ENCODE measurements at regions not wholly inside any gene's neighbourhood (a gene's known extent, or its start where the extent isn't known, plus 50 kb on each side); places are given as distances from the start of the nearest gene placed in this dataset.
"Not testable (repeated sequence)": the region's sequence is repeated elsewhere in the genome, so short reads cannot be mapped to it uniquely, and the experiment has no call there.

DNA sequence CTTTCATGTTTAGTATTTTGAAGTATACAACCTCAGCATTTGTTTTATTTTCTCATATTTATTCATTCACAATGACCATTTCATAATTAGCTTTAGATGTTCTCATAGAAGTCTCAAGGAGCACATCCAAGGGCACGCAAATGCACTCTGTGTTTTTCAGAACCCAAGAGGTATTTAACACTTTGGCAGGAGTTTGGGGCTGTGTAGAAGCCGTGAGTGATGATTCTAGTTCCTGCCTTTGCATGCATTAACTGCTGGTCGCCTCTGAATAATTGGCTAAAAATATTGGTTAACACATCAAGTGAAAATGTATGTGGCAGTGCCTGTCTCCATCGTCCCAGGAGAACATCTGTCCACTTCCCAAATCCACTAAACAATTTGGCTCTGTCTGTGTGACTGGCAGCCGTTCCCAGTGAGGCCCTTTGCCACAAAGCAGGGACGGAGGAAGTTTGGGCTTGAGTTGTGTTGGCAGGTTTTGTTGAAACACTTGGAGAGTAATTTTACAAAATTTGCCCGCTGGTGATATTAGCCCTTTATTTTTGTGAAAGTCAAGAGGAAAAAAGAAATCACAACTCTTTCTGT is 730.7 kb upstream of the SLIT2 start:
- no peak for DNase-seq (ENCODE audit: low read depth in 3 of 3)

DNA sequence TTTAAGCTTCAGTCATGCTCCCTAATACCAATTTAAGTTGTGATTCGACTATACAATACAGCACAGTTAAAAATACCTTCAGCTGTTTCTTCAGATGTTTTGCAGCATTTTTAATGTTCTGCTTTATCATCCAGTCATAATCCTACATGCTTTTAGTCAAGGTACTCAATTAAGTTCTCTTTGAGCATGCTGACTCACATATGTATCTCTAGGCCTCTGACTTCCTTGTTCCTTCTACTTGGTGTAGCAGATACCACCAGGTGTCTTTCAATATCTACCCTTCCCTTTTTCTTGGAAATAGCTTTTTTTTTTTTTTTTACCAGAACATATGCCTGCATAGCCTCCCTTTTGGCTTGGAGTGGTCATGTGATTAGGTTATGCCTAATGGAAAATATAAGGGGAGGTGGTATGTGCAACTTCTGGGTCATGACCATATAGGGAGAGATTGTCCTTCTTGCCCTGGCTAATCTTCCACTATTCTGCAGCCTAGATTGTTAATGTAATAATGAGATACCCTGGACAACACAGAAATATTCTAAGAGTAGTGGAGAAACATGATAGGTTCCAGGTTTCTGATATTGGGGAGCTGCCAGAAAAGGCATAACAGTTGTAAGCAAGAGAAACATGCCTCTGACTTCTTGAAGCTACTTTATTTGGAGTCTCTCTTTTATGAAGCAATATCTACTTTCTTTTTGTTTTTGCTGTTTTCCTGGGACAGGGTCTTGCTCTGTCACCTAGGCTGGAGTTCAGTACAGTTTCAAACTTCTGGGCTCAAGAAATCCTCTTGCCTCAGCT is 737.2 kb upstream of the SLIT2 start:
- DNase-seq (ENCODE audit: low read depth in 3 of 3), result no peak

- DNase-seq (ENCODE audit: low read depth in 3 of 3), result no peak
These were observed 739.6 kb upstream of the SLIT2 start for GRCh38 chr4:19512086-19512485.

- DNase-seq (ENCODE audit: low read depth in 3 of 3), result no peak
These were observed 740.7 kb upstream of the SLIT2 start for GRCh38 chr4:19510993-19511392.

GRCh38 chr4:19508442-19508841 is 743.3 kb upstream of the SLIT2 start:
- DNase-seq (ENCODE audit: low read depth in 3 of 3), result no peak

GRCh38 chr4:19497705-19498104 is 754.0 kb upstream of the SLIT2 start:
- no peak for DNase-seq (ENCODE audit: low read depth in 3 of 3)

DNA sequence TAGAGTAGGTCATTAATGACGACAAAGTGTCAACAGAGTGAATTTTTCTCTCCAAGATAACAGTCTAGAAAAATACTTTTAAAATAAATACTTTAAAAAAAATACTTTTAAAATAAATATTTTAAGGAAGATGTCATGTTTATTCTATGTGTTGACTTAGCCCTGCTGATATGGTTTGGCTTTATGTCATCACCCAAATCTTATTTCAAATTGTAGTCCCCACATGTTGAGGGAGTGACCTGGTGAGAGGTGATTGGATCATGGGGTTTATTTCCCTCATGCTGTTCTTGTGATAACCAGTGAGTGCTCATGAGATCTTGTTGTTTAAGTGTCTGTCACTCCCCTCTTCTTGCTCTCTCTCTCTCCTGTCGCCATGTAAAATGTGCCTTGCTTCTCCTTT is 754.9 kb upstream of the SLIT2 start:
- no peak for DNase-seq (ENCODE audit: low read depth in 3 of 3)

DNA sequence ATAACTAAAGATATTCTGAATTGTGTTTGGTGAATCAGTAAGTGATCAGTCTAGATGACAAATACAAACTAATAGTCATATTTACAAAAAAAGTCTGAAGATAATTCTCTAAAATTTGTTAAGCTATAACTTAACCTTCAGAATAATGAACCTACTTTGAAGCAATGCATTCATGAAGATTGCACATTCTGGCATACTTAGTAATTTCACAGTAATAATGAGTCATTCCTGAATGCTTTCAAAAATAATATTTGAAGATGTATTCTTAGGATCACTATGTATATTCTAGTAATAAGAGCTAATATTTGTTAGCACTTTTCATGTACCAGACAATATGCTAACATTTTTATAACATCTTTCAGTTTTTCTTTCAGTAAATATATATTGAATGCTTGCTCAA is 756.7 kb upstream of the SLIT2 start:
- no peak for DNase-seq (ENCODE audit: low read depth in 3 of 3)

- no peak for DNase-seq (ENCODE audit: low read depth in 3 of 3)
These were observed 759.1 kb upstream of the SLIT2 start for GRCh38 chr4:19492606-19493005.

DNA sequence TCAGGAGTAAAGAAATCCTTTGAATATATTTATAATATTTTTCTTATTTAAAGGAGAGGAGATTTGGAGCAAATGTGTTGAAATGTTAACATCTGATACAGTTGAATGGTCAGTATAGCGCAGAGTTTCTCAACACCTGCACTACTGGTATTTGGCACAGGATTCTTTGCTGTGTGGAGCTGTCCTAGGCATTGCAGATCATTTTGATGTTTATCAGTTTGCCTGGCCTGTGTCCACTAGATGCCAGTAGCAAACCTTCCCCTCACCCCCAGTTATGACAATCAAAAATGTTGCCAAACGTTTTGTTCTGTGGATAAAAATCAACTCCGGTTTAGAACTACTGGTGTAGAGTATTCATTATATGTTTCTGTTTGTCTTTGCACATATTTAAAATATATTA is 765.3 kb upstream of the SLIT2 start:
- DNase-seq (ENCODE audit: low read depth in 3 of 3), result no peak

GRCh38 chr4:19478791-19479190 is 772.9 kb upstream of the SLIT2 start:
- no peak for DNase-seq (ENCODE audit: low read depth in 3 of 3)

- no peak for DNase-seq (ENCODE audit: low read depth in 3 of 3)
These were observed 778.1 kb upstream of the SLIT2 start for GRCh38 chr4:19473569-19473968.

- no peak for DNase-seq (ENCODE audit: low read depth in 3 of 3)
These were observed 779.0 kb upstream of the SLIT2 start for GRCh38 chr4:19472666-19473065.

DNA sequence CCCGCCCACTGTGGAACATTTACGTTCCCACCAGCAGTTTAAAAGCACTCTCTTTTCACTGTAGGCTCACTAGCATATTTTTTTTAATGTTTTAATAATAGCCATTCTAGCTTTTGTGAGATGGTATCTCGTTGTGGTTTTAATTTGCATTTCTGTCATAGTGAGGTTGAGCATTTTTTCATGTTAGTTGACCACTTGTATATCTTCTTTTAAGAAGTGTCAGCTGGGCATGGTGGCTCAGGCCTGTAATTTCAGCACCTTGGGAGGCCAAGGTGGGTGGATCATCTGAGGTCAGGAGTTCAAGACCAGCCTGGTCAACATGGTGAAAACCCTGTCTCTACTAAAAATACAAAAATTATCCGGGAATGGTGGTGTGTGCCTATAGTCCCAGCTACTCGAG is 781.7 kb upstream of the SLIT2 start:
- DNase-seq (ENCODE audit: low read depth in 3 of 3), result not testable (repeated sequence)

- no peak for DNase-seq (ENCODE audit: low read depth in 3 of 3)
These were observed 789.6 kb upstream of the SLIT2 start for GRCh38 chr4:19462117-19462516.

- DNase-seq (ENCODE audit: low read depth in 3 of 3), result no peak
These were observed 795.7 kb upstream of the SLIT2 start for GRCh38 chr4:19455850-19456602.

DNA sequence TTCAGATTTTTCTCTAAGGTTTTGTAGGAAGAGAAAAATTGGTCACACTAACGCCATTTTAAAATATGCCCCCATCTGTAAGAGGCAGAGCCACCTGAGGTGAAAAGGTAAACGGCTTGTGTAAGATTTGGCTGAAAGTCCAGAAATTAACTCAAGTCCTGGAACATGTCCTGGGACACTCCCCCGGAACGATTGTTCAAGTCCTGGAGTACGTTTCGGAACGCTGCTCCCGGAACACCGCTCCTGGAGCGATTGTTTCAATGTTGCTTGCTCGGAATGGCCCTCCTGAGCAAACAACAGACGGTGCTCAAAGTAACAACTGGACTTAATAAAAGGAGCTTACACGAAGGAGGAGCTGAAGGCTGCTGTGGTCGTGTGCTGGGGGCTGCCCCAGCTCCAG is 796.5 kb upstream of the SLIT2 start:
- no peak for DNase-seq (ENCODE audit: low read depth in 3 of 3)

GRCh38 chr4:19438233-19438632 is 813.5 kb upstream of the SLIT2 start:
- DNase-seq (ENCODE audit: low read depth in 3 of 3), result no peak

GRCh38 chr4:19437008-19437407 is 814.7 kb upstream of the SLIT2 start:
- no peak for DNase-seq (ENCODE audit: low read depth in 3 of 3)

GRCh38 chr4:19429684-19430083 is 822.0 kb upstream of the SLIT2 start:
- no peak for DNase-seq (ENCODE audit: low read depth in 3 of 3)

DNA sequence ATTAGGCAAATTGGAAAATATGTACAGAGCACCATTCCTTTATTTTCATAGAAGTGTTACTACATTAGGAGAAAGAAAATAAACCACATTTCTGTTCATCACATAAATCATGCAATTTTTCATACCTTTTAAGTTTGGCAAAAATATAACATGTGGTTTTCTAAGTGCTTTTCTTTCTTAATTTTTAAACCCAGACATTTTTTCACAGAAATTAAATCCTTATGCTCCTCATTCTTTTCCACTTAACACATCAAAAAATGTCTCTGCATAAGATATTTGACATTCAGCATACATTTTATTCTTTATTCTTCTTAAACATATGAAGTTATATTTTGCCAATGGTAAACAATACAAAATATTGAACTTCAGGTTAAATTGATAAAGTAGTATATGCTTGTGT is 826.6 kb upstream of the SLIT2 start:
- DNase-seq (ENCODE audit: low read depth in 3 of 3), result no peak

GRCh38 chr4:19417256-19417655 is 834.4 kb upstream of the SLIT2 start:
- no peak for DNase-seq (ENCODE audit: low read depth in 3 of 3)

DNA sequence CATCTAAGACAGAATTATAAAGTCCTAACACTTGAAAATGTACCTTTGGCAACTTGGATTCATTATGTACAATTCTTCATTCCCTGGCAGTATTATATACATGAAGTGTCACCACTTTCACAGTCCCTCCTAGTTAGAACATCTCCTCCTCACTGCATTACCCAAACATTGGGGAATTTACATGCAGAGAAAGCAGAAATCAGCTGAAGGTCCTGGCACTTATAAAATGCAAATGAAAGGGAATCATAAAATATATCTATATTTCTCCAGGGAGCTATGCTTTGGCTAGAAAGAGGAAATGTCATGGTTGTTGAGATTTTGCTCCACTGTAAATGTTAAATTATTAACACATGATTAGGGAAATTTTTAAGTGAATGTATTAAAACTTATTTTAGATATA is 835.6 kb upstream of the SLIT2 start:
- DNase-seq (ENCODE audit: low read depth in 3 of 3), result no peak

Measured in stimulated activated CD4-positive, alpha-beta T cell treated with anti-CD3 and anti-CD28 coated beads, TNF-alpha, amount 100 ng/mL, for 48 hours (primary cell).